IMR-90 (cell line): ENCODE measurements at regions not wholly inside any gene's neighbourhood (a gene's known extent, or its start where the extent isn't known, plus 50 kb on each side); places are given as distances from the start of the nearest gene placed in this dataset.

ENCODE experiments used
- ATAC-seq: fragments of 200-7000 bp; cut with Tn5 transposase; 2 replicates; pipeline ENCODE4 v1.9.1; 2020; ENCODE audit warnings: low read depth, mild to moderate bottlenecking, moderate library complexity
- BruUV-seq: library from RNA; stranded (reverse); fragments of 400-500 nt; replicated peaks from 2 replicates; lab custom pipeline; 2021; lab: Mats Ljungman, UMichigan
- CTCF ChIA-PET: fragments of 300-600 bp; formaldehyde crosslinking; extraction: SDS; loops from one replicate; lab custom pipeline; 2021; ENCODE audit warnings: antibody characterized with exemption; lab: Yijun Ruan, JAX
- POLR2A ChIA-PET: fragments of 300-600 bp; sonication (Branson Sonifier 250); formaldehyde crosslinking; loops from one replicate; lab custom pipeline; 2022; ENCODE audit warnings: antibody characterized with exemption; ENCODE audit not compliant: unreplicated experiment; lab: Charles Lee
- DNase-seq: peaks from one replicate; pipeline ENCODE4 v3.0.0; 2013
- H2AFZ ChIP-seq: replicated peaks from 2 replicates; pipeline ENCODE3; 2013; ENCODE audit warnings: low read length, mild to moderate bottlenecking; ENCODE audit not compliant: poor library complexity
- H2AK5ac ChIP-seq: 2 replicates; pipeline ENCODE4 v1.6.1; 2013; ENCODE audit warnings: low read depth, low read length, inconsistent platforms
- H2AK9ac ChIP-seq: replicated peaks from 2 replicates; pipeline ENCODE3; 2013; ENCODE audit warnings: mild to moderate bottlenecking, low read depth, low read length, moderate library complexity; ENCODE audit not compliant: poor library complexity
- H2BK120ac ChIP-seq: 2 replicates; pipeline ENCODE4 v1.6.1; 2013; ENCODE audit warnings: low read depth, low read length, inconsistent platforms
- H2BK15ac ChIP-seq: 3 replicates; pipeline ENCODE4 v1.6.1; 2013; ENCODE audit warnings: low read depth, low read length, inconsistent platforms
- H2BK20ac ChIP-seq: 2 replicates; pipeline ENCODE4 v1.6.1; 2013; ENCODE audit warnings: low read depth, mild to moderate bottlenecking, inconsistent platforms, low read length, moderate library complexity
- H2BK5ac ChIP-seq: 2 replicates; pipeline ENCODE4 v1.6.1; 2013; ENCODE audit warnings: mild to moderate bottlenecking, low read depth, low read length, inconsistent platforms; ENCODE audit not compliant: poor library complexity, severe bottlenecking
- H3K14ac ChIP-seq: replicated peaks from 2 replicates; pipeline ENCODE4 v1.6.1; 2013; ENCODE audit warnings: low read depth, low read length, inconsistent platforms
- H3K18ac ChIP-seq: 2 replicates; pipeline ENCODE4 v1.6.1; 2013; ENCODE audit warnings: low read depth, low read length, control low read depth
- H3K23ac ChIP-seq: 2 replicates; pipeline ENCODE4 v1.6.1; 2013; ENCODE audit warnings: low read depth, low read length, inconsistent platforms
- H3K27ac ChIP-seq: 2 replicates; pipeline ENCODE4 v1.5.1; 2013; ENCODE audit warnings: mild to moderate bottlenecking, control low read depth, low read length; ENCODE audit not compliant: insufficient read depth
- H3K27me3 ChIP-seq: 2 replicates; pipeline ENCODE4 v1.6.1; 2013; ENCODE audit warnings: low read length; ENCODE audit not compliant: control insufficient read depth, insufficient read depth
- H3K36me3 ChIP-seq: 2 replicates; pipeline ENCODE4 v1.6.1; 2013; ENCODE audit warnings: low read length, mixed read lengths; ENCODE audit not compliant: control insufficient read depth, insufficient read depth
- H3K4ac ChIP-seq: 2 replicates; pipeline ENCODE4 v1.6.1; 2013; ENCODE audit warnings: low read depth, low read length, inconsistent platforms
- H3K4me1 ChIP-seq: 2 replicates; pipeline ENCODE4 v1.6.1; 2013; ENCODE audit warnings: low read length, mixed read lengths; ENCODE audit not compliant: control insufficient read depth, insufficient read depth
- H3K4me2 ChIP-seq: 2 replicates; pipeline ENCODE4 v1.6.1; 2013; ENCODE audit warnings: low read depth, mild to moderate bottlenecking, control low read depth, low read length, moderate library complexity
- H3K4me3 ChIP-seq: 2 replicates; pipeline ENCODE4 v1.5.1; 2013; ENCODE audit warnings: low read depth, mild to moderate bottlenecking, control low read depth, low read length, moderate library complexity; ENCODE audit not compliant: insufficient read depth
- H3K56ac ChIP-seq: 2 replicates; pipeline ENCODE4 v1.6.1; 2013; ENCODE audit warnings: low read length, inconsistent platforms; ENCODE audit not compliant: insufficient read depth; ENCODE audit errors: extremely low read depth
- H3K79me1 ChIP-seq, 2 experiments: 2 replicates each; pipeline ENCODE4 v1.6.1; 2013; ENCODE audit warnings: low read length in 2 of 2, inconsistent platforms in 1 of 2, low read depth in 1 of 2
- H3K9ac ChIP-seq: 2 replicates; pipeline ENCODE4 v1.6.1; 2013; ENCODE audit warnings: low read depth, low read length, control low read depth
- H3K9me1 ChIP-seq: 2 replicates; pipeline ENCODE4 v1.6.1; 2013; ENCODE audit warnings: low read length, inconsistent platforms; ENCODE audit not compliant: insufficient read depth
- H3K9me3 ChIP-seq: 2 replicates; pipeline ENCODE4 v1.6.1; 2013; ENCODE audit warnings: low read length; ENCODE audit not compliant: control insufficient read depth, insufficient read depth
- H4K20me1 ChIP-seq: 2 replicates; pipeline ENCODE4 v1.6.1; 2013; ENCODE audit warnings: low read length, inconsistent platforms; ENCODE audit not compliant: insufficient read depth
- H4K5ac ChIP-seq: 2 replicates; pipeline ENCODE4 v1.6.1; 2013; ENCODE audit warnings: mild to moderate bottlenecking, low read depth, low read length, control low read depth
- H4K8ac ChIP-seq, 2 experiments: 2 replicates each; pipeline ENCODE4 v1.6.1; 2013; ENCODE audit warnings: low read depth in 2 of 2, low read length in 2 of 2, control low read depth in 1 of 2, inconsistent platforms in 1 of 2
- H4K91ac ChIP-seq: 2 replicates; pipeline ENCODE4 v1.6.1; 2013; ENCODE audit warnings: low read depth, low read length, inconsistent platforms; ENCODE audit not compliant: insufficient read depth
- BHLHE40 ChIP-seq: fragments of 150-350 bp; IDR thresholded peaks from 2 replicates; pipeline ENCODE4 v1.6.1; 2016; ENCODE audit warnings: mild to moderate bottlenecking, low read depth, low read length
- CEBPB ChIP-seq: IDR thresholded peaks from 2 replicates; pipeline ENCODE4 v1.6.1; 2012; ENCODE audit warnings: low read depth, low read length, improper control_type of control experiment
- CHD1 ChIP-seq: IDR thresholded peaks from 2 replicates; pipeline ENCODE4 v1.6.1; 2012; ENCODE audit warnings: low read depth, low read length, improper control_type of control experiment
- FOS ChIP-seq: fragments of 150-350 bp; IDR thresholded peaks from 2 replicates; pipeline ENCODE4 v1.6.1; 2016; ENCODE audit warnings: low read depth, low read length
- MAFK ChIP-seq: IDR thresholded peaks from 2 replicates; pipeline ENCODE4 v1.6.1; 2012; ENCODE audit warnings: low read depth, low read length, improper control_type of control experiment
- MAZ ChIP-seq: IDR thresholded peaks from 2 replicates; pipeline ENCODE4 v1.6.1; 2012; ENCODE audit warnings: low read depth, mild to moderate bottlenecking, low read length, improper control_type of control experiment, moderate library complexity, borderline replicate concordance
- MXI1 ChIP-seq: IDR thresholded peaks from 2 replicates; pipeline ENCODE4 v1.6.1; 2012; ENCODE audit warnings: low read depth, mild to moderate bottlenecking, low read length, moderate library complexity, borderline replicate concordance
- NFE2L2 ChIP-seq: fragments of 150-350 bp; IDR thresholded peaks from 2 replicates; pipeline ENCODE4 v1.6.1; 2016; ENCODE audit warnings: low read depth, mild to moderate bottlenecking, low read length
- POLR2A ChIP-seq: IDR thresholded peaks from 2 replicates; pipeline ENCODE4 v1.6.1; 2012; ENCODE audit warnings: mild to moderate bottlenecking, low read depth, low read length
- RAD21 ChIP-seq: IDR thresholded peaks from 2 replicates; pipeline ENCODE4 v1.6.1; 2012; ENCODE audit warnings: low read length, improper control_type of control experiment
- RCOR1 ChIP-seq: IDR thresholded peaks from 2 replicates; pipeline ENCODE4 v1.6.1; 2012; ENCODE audit warnings: mild to moderate bottlenecking, low read length, improper control_type of control experiment; ENCODE audit not compliant: insufficient replicate concordance
- RFX5 ChIP-seq: IDR thresholded peaks from 2 replicates; pipeline ENCODE4 v1.8.0; 2012; ENCODE audit warnings: low read depth, mild to moderate bottlenecking, low read length, moderate library complexity
- SMC3 ChIP-seq: fragments of 150-350 bp; IDR thresholded peaks from 2 replicates; pipeline ENCODE4 v1.6.1; 2016; ENCODE audit warnings: low read depth, mild to moderate bottlenecking, antibody characterized with exemption, low read length, moderate library complexity
- WGBS, 2 experiments: methylation state at CpG; one replicate each; pipeline versions ENCODE4 v1.1.5 to v1.1.7; 2013; ENCODE audit warnings: missing lambda C conversion rate in 2 of 2; ENCODE audit not compliant: insufficient read length in 1 of 2; ENCODE audit errors: extremely low coverage in 2 of 2; 5-methylcytosine and 5-hydroxymethylcytosine counted together
- dilution Hi-C: fragments of 300-500 bp; cut with HindIII; formaldehyde crosslinking; loops from one replicate; pipeline ENCODE4 v1.14.3; 2018; ENCODE audit warnings: low sequenced_read_pairs; ENCODE audit not compliant: unreplicated experiment
- in situ Hi-C: fragments of 300-500 bp; cut with MboI; formaldehyde crosslinking; loops from 3 replicates; pipeline ENCODE4 v1.14.3; 2019; ENCODE audit warnings: low sequenced_read_pairs, inconsistent platforms, mixed read lengths
- intact Hi-C: fragments of 100-400 bp; cut with micrococcal nuclease; formaldehyde crosslinking; loops from 2 replicates; pipeline ENCODE4 v1.10.0; 2022
- TF ChIP-seq, protein P1 (sequence below): fragments of 150-350 bp; IDR thresholded peaks from 2 replicates; pipeline ENCODE4 v1.6.1; 2017; ENCODE audit warnings: mild to moderate bottlenecking, antibody characterized with exemption, low read length, low read depth
- TF ChIP-seq, protein P2 (sequence below): conservative IDR thresholded peaks from 2 replicates; pipeline ENCODE4 v1.5.1; 2012; ENCODE audit warnings: mild to moderate bottlenecking, low read depth, low read length, improper control_type of control experiment
- TF ChIP-seq, protein P3 (sequence below): fragments of 150-350 bp; IDR thresholded peaks from 2 replicates; pipeline ENCODE4 v1.6.1; 2016; ENCODE audit warnings: low read depth, mild to moderate bottlenecking, low read length, moderate library complexity, borderline replicate concordance

DNA sequence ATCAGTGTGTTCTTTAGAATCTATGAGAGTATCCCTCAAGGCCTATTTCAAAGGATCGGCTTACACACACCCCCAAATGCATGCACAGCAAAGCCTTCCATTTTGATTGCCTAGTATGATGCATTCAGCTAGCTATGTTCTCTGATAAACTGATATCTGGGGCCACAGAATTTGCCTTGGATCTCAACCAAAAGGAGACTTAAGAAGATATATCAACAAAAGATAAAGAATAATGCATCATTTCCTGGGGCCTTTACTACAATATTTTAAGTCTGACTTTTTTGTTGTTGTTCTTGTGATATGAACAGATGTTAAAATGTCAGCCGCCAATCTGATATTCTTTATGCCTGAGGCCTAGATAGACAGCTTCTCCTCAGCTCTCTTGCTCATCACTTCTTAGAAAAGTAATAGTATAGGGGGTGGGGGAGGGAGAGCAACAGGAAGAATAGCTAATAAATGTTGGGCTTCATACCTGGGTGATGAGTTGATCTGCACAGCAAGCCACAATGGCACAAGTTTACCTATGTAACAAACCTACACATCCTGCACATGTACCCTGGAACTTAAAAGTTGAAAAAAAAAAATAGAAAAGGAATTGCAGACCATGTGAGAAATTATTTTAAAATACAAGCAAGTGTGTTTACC is 792.9 kb upstream of the GHITM start:
- H3K23ac ChIP-seq: no peak overlapping the region
- no peak overlapping the region for H2AK9ac ChIP-seq
- POLR2A ChIA-PET: no interaction called here
- no peak overlapping the region for H3K27ac ChIP-seq
- DNase-seq (peak; percentile 4), ATAC-seq (no peak)
- no peak overlapping the region for H2BK20ac ChIP-seq
- H4K5ac ChIP-seq: no peak overlapping the region
- BruUV-seq: no TSS peak
- no peaks in the 10 kb centered on the region for H3K79me1 ChIP-seq
- in situ Hi-C loops (no loop called here), dilution Hi-C loops (no loop called here), intact Hi-C loops (no loop called here)
- no peak overlapping the region for H3K9ac ChIP-seq
- no CpG with 5 or more reads among the region's 2 CpGs for WGBS, 2 experiments
- CTCF ChIA-PET: no interaction called here
- H3K4me3 ChIP-seq: no peak overlapping the region
- no peak for TF ChIP-seq RAD21
- no peak for TF ChIP-seq NFE2L2
- no peak for TF ChIP-seq MXI1
- TF ChIP-seq, protein P1, sequence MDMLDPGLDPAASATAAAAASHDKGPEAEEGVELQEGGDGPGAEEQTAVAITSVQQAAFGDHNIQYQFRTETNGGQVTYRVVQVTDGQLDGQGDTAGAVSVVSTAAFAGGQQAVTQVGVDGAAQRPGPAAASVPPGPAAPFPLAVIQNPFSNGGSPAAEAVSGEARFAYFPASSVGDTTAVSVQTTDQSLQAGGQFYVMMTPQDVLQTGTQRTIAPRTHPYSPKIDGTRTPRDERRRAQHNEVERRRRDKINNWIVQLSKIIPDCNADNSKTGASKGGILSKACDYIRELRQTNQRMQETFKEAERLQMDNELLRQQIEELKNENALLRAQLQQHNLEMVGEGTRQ: no peak
- no peak for TF ChIP-seq SMC3
- TF ChIP-seq POLR2A: no peak
- TF ChIP-seq, protein P2, sequence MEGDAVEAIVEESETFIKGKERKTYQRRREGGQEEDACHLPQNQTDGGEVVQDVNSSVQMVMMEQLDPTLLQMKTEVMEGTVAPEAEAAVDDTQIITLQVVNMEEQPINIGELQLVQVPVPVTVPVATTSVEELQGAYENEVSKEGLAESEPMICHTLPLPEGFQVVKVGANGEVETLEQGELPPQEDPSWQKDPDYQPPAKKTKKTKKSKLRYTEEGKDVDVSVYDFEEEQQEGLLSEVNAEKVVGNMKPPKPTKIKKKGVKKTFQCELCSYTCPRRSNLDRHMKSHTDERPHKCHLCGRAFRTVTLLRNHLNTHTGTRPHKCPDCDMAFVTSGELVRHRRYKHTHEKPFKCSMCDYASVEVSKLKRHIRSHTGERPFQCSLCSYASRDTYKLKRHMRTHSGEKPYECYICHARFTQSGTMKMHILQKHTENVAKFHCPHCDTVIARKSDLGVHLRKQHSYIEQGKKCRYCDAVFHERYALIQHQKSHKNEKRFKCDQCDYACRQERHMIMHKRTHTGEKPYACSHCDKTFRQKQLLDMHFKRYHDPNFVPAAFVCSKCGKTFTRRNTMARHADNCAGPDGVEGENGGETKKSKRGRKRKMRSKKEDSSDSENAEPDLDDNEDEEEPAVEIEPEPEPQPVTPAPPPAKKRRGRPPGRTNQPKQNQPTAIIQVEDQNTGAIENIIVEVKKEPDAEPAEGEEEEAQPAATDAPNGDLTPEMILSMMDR: no peak
- TF ChIP-seq RCOR1: no peak
- TF ChIP-seq RFX5: no peak
- TF ChIP-seq, protein P3, sequence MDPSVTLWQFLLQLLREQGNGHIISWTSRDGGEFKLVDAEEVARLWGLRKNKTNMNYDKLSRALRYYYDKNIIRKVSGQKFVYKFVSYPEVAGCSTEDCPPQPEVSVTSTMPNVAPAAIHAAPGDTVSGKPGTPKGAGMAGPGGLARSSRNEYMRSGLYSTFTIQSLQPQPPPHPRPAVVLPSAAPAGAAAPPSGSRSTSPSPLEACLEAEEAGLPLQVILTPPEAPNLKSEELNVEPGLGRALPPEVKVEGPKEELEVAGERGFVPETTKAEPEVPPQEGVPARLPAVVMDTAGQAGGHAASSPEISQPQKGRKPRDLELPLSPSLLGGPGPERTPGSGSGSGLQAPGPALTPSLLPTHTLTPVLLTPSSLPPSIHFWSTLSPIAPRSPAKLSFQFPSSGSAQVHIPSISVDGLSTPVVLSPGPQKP: no peak
- no peak for TF ChIP-seq BHLHE40
- no peak for TF ChIP-seq FOS
- TF ChIP-seq CHD1: no peak
- no peak for TF ChIP-seq CEBPB
- TF ChIP-seq MAZ: no peak
- no peak for TF ChIP-seq MAFK
- H3K9me1 ChIP-seq: no peaks in the 10 kb centered on the region
- H3K27me3 ChIP-seq: no peaks in the 10 kb centered on the region
- no peak overlapping the region for H4K8ac ChIP-seq
- no peak overlapping the region for H3K14ac ChIP-seq
- H3K4me1 ChIP-seq: no peaks in the 10 kb centered on the region
- H3K56ac ChIP-seq: no peak overlapping the region
- H4K20me1 ChIP-seq: no peaks in the 10 kb centered on the region
- no peaks in the 10 kb centered on the region for H3K36me3 ChIP-seq
- H3K18ac ChIP-seq: no peak overlapping the region
- no peak overlapping the region for H4K91ac ChIP-seq
- no peak overlapping the region for H2BK5ac ChIP-seq
- H3K9me3 ChIP-seq: peaks cover 11% of the 10 kb centered on the region; the same call in 1 of the 2 replicates
- no peak overlapping the region for H2BK120ac ChIP-seq
- no peak overlapping the region for H3K4ac ChIP-seq
- H2BK15ac ChIP-seq: no peak overlapping the region
- H3K4me2 ChIP-seq: no peak overlapping the region
- H2AFZ ChIP-seq: no peak overlapping the region
- H2AK5ac ChIP-seq: no peak overlapping the region
